ENCODE measurements at regions not wholly inside any gene's neighbourhood (a gene's known extent, or its start where the extent isn't known, plus 50 kb on each side); places are given as distances from the start of the nearest gene placed in this dataset.

DNA sequence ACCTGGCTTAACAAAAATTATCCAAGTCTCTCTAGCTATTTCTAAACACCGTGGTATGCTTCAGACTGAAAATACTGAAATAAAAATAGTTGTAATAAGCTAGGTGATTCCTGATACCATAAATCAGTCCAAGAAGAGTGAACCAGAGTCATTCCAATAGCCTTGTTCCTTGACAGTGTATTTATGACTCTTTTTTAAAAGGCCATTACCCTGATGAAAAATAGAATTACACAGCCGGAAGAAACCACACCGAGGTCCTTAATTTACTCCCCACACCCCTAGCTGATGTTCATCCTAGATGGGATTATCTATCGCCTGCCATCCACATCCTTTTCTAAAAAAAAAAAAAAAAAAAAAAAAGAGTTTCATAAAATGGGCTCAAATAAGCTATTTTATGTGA lies 457.6 kb upstream of the GRAMD2B start:
- TF ChIP-seq, protein P1, sequence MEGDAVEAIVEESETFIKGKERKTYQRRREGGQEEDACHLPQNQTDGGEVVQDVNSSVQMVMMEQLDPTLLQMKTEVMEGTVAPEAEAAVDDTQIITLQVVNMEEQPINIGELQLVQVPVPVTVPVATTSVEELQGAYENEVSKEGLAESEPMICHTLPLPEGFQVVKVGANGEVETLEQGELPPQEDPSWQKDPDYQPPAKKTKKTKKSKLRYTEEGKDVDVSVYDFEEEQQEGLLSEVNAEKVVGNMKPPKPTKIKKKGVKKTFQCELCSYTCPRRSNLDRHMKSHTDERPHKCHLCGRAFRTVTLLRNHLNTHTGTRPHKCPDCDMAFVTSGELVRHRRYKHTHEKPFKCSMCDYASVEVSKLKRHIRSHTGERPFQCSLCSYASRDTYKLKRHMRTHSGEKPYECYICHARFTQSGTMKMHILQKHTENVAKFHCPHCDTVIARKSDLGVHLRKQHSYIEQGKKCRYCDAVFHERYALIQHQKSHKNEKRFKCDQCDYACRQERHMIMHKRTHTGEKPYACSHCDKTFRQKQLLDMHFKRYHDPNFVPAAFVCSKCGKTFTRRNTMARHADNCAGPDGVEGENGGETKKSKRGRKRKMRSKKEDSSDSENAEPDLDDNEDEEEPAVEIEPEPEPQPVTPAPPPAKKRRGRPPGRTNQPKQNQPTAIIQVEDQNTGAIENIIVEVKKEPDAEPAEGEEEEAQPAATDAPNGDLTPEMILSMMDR (IDR thresholded peaks at IDR 0.05), result no peak
- TF ChIP-seq POLR2A (IDR thresholded peaks at IDR 0.05), result no peak
